ENCODE measurements at regions not wholly inside any gene's neighbourhood (a gene's known extent, or its start where the extent isn't known, plus 50 kb on each side); places are given as distances from the start of the nearest gene placed in this dataset.
"Not testable (repeated sequence)": the region's sequence is repeated elsewhere in the genome, so short reads cannot be mapped to it uniquely, and the experiment has no call there.

DNA sequence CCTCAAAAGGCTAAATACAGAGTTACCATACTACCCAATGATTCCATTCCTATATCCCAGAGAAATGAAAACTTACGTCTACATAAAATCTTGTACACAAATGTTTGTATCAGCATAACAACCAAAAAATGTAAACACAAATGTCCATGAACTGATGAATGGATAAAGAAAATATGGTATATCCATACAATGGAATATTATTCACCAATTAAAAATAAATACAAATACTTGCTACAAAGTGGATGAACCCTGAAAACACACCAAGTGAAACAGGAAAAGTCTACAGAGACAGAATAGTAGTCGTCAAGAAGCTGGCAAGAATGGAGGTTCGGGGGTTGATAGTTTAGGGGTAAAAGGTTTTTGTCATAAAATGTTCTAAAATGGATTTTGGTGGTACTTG lies 54.0 kb upstream of the ANKRD28 start:
- DNase-seq (ENCODE audit: low read depth in 3 of 3), result no peak

- DNase-seq (ENCODE audit: low read depth in 3 of 3), result peak; percentile 26 to 36 (median 29)
Observed at GRCh38 chr3:15858547-15859506, 61.0 kb upstream of the ANKRD28 start.

DNA sequence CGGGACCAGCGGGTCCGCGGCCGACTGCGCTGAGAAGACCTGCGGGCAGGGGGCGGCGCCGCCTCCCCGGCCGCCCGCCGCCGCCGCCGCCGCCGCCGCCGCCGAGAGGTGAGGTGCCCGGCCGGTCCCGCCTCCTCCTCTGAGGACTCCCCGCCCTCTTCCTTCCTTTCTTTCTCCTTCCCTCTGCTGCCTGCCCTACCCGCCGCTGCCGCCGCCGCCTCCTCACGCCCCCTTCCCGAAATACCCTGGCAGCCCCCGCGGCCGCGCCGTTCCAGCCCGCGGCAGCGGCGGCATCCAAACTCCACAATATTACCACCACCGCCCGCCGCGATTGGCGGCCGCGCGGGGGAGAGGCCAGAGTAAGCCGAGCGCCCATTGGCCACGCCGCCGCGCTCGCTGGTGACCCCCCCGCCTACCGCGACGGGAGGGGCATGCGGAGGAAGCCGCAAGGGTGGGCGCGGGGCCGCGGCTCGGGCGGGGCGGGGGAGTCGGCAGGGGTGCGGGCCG lies 61.8 kb upstream of the ANKRD28 start:
- DNase-seq (ENCODE audit: low read depth in 3 of 3), result peak; percentile 51 to 68 (median 63)

- peak in 1 of 3 experiments; percentile 43 for DNase-seq (ENCODE audit: low read depth in 3 of 3)
Observed at GRCh38 chr3:15860014-15860934, 62.5 kb upstream of the ANKRD28 start.

DNA sequence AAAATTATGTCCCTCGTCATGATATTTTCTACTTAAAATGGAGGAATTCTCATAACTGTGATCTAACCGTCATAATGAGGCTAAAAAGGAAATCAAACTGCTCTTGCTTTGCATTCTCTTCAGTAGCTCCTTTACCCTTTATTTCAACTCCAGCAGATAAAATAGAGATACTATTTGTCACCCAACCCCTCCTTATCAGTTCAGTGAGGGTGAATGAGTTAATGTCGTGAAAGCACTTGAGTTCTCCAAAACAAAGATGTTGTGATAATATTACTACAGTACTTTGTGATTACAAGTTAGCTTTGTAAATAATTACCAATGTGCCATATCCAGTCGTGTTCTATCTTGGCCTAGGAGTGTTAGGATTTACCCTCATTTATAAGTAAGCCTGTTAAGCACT lies 63.4 kb upstream of the ANKRD28 start:
- no peak for DNase-seq (ENCODE audit: low read depth in 3 of 3)

DNA sequence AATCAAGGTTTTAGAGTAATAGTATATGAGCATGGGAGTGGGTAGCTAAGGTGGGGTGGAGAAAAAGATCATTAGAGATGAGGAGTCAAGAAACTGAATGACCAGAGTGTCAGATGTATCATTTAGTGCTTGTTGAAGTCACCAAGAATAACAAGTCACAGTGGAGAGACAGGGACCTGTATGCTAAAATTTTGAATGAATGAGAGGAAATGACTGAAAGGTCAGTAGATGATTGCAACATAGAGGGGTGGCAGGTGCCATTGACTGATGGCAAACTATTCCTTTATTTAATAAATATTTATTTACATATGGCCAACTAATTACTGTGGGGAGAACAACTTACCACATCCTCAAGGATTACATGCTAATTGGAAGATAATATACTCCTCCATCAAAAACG lies 75.0 kb upstream of the ANKRD28 start:
- DNase-seq (ENCODE audit: low read depth in 3 of 3), result no peak

GRCh38 chr3:15873415-15873814 lies 75.6 kb upstream of the ANKRD28 start:
- no peak for DNase-seq (ENCODE audit: low read depth in 3 of 3)

DNA sequence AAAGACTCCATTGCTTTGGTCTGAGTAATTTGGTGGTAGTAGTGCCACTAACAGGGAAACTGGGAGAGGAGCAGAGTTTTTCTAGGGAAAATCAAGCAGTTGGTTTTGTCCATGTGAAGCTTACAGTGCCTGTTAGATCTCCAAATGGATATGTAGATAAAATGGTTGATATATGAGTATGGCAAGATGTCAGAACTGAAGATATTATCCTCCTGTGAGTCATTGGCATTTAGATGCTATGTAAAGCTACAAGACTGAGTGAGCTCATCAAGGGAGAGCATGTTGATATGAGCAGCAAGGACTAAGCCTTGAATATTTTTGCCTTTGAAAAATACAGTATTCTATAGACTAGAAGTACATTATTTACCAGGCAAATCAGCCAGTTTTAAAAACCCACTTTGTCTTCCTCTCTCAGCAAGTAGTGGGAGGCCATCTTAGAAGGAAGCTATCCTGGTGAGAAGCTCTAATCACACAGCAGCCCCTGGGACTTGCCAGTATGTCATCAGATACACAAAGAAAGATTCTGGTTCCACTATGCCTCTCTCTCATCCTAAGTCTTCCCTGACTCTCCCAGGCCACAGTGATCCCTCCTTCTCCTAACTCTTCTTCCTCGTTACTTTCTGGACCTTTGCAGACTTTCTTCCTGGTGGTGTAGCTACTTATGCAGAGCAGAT lies 77.4 kb upstream of the ANKRD28 start:
- no peak for DNase-seq (ENCODE audit: low read depth in 3 of 3)

DNA sequence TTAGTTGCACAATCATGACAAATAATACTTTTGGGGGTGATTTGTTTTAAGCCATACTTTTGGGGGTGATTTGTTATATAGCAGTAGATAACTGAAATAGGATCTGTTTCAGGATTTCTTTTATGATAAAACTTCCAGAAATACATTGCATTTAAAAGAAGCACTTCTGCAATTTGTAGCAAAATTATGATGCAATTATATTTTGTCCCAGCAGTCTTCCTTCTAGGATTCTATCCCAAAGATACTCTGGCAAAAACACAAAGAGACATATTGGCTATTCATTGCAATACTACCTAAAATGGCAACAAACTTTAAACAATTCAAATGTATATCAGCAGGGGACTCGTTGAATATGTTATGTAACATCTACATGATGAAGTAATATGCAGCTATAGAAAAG lies 78.9 kb upstream of the ANKRD28 start:
- no peak for DNase-seq (ENCODE audit: low read depth in 3 of 3)

GRCh38 chr3:15877813-15878212 lies 80.0 kb upstream of the ANKRD28 start:
- no peak for DNase-seq (ENCODE audit: low read depth in 3 of 3)

DNA sequence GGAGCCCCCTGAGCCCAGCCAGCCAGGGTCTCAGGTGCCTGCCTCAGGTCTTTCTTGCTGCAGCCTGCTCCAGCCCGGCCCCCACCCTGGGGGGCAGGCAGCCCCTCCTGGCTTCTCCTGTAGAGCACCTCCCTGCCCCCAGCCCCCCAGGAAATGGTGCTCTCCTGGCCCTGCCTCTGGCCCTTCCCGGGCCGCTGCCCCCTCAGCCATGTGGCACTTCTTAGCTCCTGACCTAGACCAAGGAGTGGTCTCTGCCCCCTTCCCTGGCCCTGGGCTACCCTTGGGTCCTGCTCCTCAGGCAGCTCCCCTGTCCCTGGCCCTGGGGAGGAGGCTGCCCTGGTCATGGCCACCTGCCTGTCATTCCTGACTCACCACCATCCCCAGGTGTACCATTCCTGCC lies 82.0 kb upstream of the ANKRD28 start:
- not testable (repeated sequence) for DNase-seq (ENCODE audit: low read depth in 3 of 3)

DNA sequence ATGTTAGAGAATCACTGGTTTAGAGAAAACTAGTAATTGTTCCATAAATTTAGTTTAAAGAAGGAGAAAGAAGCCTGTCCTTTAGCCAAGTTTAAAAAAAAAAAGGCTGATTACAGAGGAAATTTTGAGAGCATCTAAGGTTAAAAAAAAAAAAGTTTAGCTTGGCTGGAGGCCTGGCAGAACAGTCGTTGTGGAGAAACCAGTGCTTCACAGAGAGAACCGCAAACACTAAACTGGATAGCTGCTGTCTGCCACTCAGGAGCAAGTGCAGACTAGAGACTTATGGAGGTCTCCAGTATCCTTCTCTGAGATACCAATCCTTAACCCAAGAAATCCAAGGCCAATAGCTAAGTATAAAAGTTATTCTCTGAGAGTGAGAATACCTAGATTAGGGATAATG lies 84.8 kb upstream of the ANKRD28 start:
- no peak for DNase-seq (ENCODE audit: low read depth in 3 of 3)

DNA sequence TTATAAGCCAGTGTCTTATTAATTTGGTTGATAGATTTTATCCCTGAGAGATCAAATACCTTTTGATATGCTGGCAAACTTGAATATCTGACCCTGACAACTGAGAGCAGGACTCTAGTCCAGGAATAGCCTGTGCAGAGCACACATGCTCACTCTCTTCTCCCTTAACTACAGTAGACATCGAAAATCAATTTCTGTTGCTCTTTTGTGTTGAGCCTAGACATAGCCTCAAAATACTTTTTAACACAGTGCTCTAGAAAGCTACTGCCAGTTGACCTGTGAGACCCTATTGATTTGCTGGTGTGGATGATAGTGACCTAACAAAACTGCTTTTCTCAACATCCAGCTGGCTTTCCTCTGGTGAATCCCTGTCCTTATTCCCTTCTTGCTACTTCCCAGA lies 86.4 kb upstream of the ANKRD28 start:
- no peak for DNase-seq (ENCODE audit: low read depth in 3 of 3)

DNA sequence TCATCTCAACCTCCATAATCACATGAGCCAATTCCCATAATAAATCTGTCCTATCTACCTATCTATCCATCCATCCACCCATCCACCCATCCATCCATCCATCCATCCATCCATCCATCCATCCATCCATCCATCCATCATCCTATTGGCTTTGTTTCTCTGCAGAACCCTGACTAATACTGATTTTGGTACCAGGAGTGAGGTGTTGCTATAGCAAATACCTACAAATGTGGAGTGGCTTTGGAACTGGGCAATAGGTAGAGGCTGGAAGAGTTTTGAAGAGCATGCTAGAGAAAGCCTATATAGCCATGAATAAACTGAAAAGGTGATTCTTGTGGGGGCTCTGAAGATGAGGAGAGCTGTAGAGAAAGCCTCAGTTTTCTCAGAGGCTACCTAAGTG lies 88.7 kb upstream of the ANKRD28 start:
- DNase-seq (ENCODE audit: low read depth in 3 of 3), result no peak

DNA sequence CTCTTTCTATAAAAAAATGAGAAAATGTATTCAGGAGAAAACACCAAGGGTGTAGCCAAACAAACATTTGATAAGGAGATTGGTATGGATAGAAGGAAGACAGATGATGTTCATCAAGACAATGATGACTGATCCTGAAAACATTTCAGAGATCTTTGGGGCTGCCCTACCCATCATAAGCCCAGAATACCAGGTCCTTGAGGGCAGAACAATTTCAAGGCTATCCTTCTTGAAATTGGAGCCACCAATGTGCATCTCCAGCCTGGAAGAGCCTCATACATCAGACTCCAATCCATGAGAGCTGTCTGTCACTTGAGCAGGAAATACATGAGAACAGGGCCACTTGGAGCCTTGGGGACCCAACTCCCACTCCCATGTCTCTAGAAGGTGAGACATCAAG lies 89.5 kb upstream of the ANKRD28 start:
- no peak for DNase-seq (ENCODE audit: low read depth in 3 of 3)

GRCh38 chr3:15889936-15890335 lies 92.2 kb upstream of the ANKRD28 start:
- no peak for DNase-seq (ENCODE audit: low read depth in 3 of 3)

- no peak for DNase-seq (ENCODE audit: low read depth in 3 of 3)
Observed at GRCh38 chr3:15892311-15893227, 94.8 kb upstream of the ANKRD28 start.

DNA sequence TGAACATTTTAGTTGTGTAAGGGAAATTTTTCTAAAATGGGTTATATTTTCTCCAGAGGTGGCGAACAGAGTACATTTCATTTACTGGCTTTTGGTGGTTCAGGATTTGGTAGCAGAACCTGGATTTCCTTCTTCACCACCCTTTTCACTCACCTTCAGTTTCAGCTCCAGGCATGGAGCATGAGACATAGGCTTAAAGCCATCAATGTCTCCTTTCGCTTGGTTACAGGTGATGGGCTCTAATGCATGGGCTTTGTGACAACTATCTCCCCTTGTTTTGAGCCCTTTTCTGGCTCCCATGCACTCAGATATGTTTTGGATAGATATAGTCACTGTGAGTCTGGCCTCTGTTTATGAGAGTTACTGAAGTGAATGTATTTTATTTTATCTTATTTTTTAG lies 96.6 kb upstream of the ANKRD28 start:
- DNase-seq (ENCODE audit: low read depth in 3 of 3), result no peak

DNA sequence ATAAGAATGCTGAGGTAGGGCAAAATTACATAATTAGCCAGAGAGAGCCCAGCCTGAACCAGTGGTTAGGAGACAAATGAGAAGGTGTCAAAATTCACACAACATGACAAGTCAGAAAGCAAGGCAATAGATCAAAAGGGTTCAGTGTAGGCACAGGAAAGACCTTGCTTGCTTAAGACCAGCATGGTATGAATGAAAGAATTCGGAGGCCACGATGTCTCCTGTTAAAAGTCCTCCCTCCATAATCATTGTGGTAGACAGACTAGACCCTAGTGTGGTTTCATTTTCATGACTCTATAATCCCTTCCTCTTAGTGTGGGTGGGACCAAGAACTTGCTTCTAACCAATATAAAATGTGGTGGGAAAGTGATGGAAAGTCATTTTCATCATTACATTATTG lies 98.7 kb upstream of the ANKRD28 start:
- DNase-seq (ENCODE audit: low read depth in 3 of 3), result no peak

DNA sequence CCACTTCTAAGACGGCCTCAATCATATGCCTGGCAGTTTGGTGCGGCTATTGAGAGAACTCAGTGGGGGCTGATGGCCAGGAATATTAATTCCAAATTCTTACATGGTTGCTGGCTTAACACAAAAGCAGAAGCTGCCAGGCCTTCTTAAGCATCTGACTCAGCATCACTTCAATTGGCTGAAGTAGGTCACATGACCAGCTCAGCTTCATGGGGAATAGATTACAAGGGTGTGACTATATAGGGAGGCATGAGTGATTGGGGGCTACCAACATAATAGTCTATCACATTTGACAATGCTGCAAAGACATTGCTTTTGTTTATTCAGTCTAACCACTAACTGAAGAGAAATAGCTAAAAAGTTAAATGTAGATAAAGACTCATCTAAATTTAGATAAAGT lies 101.6 kb upstream of the ANKRD28 start:
- no peak for DNase-seq (ENCODE audit: low read depth in 3 of 3)

DNA sequence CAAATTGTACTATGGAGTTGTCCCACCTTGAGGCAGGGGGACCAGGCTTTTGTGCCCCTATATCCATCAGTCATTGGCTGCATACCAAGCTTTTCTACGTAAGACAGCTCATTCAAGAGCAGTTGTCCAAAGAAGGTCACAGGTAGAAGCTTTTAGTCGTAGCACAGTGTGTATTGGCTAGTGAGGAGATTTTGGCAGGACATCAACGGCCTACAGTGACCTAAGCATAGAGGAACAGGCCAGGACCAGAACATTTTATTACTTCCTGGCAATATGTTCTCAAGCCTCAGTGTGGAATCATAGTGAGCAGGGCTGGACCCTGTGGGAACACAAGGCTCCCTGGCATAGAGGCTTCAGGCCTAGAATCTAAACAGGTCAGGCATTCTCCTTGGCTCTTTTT lies 105.4 kb upstream of the ANKRD28 start:
- DNase-seq (ENCODE audit: low read depth in 3 of 3), result no peak

Measured in stimulated activated CD4-positive, alpha-beta T cell treated with anti-CD3 and anti-CD28 coated beads, TNF-alpha, amount 100 ng/mL, for 4 hours (primary cell).